ENCODE measurements at regions not wholly inside any gene's neighbourhood (a gene's known extent, or its start where the extent isn't known, plus 50 kb on each side); places are given as distances from the start of the nearest gene placed in this dataset.
A peak's percentile ranks its signal among the peaks of the same experiment; 100 is the strongest.

- no peak for DNase-seq
- peak; percentile 28 for TF ChIP-seq CTCF (IDR thresholded peaks at IDR 0.05)
- Histone ChIP-seq H3K4me3 (no peak overlapping the region), H3K36me3 (no peaks in the 10 kb centered on the region), H3K9me3 (no peaks in the 10 kb centered on the region), H3K27me3 (no peaks in the 10 kb centered on the region), H3K27ac (no peak overlapping the region), H3K4me1 (no peaks in the 10 kb centered on the region), H3K9ac (ENCODE audit: low read depth in 2 of 2, low read length in 2 of 2) (no peak overlapping the region)
- intact Hi-C loops (cut with DNase I), result no loop called here
These were observed 506.9 kb upstream of the PCDH10 start for GRCh38 chr4:132642016-132642817.

DNA sequence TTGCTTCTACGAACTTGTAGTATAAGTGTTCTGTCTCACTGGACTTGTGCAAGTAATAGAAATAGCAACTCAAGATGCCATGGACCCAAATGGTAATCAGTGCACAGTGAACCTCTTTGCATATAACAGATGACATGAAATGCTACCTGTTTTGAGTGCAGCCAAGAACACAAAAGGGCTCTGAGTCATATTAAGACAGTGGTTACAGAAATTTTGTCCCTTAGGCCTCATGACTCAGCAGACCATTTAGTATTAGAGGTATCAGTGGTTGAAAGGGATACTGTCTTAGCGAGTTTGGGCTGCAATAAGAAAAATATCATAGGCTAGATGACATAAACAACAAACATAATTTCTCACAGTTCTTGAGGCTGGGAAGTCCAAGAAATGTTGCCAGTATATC is 502.9 kb upstream of the PCDH10 start:
- H3K27ac ChIP-seq, result no peak overlapping the region
- H3K9me3 ChIP-seq, result no peaks in the 10 kb centered on the region
- no peak overlapping the region for H3K4me3 ChIP-seq
- H3K36me3 ChIP-seq, result no peaks in the 10 kb centered on the region
- H3K4me1 ChIP-seq, result no peaks in the 10 kb centered on the region
- intact Hi-C loops (cut with DNase I), result no loop called here
- no peak for DNase-seq
- no peak overlapping the region for H3K9ac ChIP-seq (ENCODE audit: low read depth in 2 of 2, low read length in 2 of 2)
- H3K27me3 ChIP-seq, result no peaks in the 10 kb centered on the region
- TF ChIP-seq CTCF (IDR thresholded peaks at IDR 0.05), result no peak

- DNase-seq, result no peak
- Histone ChIP-seq H3K4me3 (no peak overlapping the region), H3K9ac (ENCODE audit: low read depth in 2 of 2, low read length in 2 of 2) (no peak overlapping the region), H3K27me3 (no peaks in the 10 kb centered on the region), H3K4me1 (no peaks in the 10 kb centered on the region), H3K27ac (no peak overlapping the region), H3K9me3 (no peaks in the 10 kb centered on the region), H3K36me3 (no peaks in the 10 kb centered on the region)
- no peak for TF ChIP-seq CTCF (IDR thresholded peaks at IDR 0.05)
- intact Hi-C loops (cut with DNase I), result no loop called here
These were observed 497.9 kb upstream of the PCDH10 start for GRCh38 chr4:132651196-132651595.

GRCh38 chr4:132660181-132660580 is 488.9 kb upstream of the PCDH10 start:
- H3K4me1 ChIP-seq, result no peaks in the 10 kb centered on the region
- DNase-seq, result no peak
- H3K9ac ChIP-seq (ENCODE audit: low read depth in 2 of 2, low read length in 2 of 2), result no peak overlapping the region
- no peaks in the 10 kb centered on the region for H3K27me3 ChIP-seq
- no peak overlapping the region for H3K27ac ChIP-seq
- H3K4me3 ChIP-seq, result no peak overlapping the region
- no peaks in the 10 kb centered on the region for H3K9me3 ChIP-seq
- H3K36me3 ChIP-seq, result no peaks in the 10 kb centered on the region
- intact Hi-C loops (cut with DNase I), result no loop called here
- TF ChIP-seq CTCF (IDR thresholded peaks at IDR 0.05), result no peak

- no peaks in the 10 kb centered on the region for H3K36me3 ChIP-seq
- H3K27ac ChIP-seq, result no peak overlapping the region
- H3K9me3 ChIP-seq, result no peaks in the 10 kb centered on the region
- no peak for TF ChIP-seq CTCF (IDR thresholded peaks at IDR 0.05)
- H3K27me3 ChIP-seq, result no peaks in the 10 kb centered on the region
- no peaks in the 10 kb centered on the region for H3K4me1 ChIP-seq
- intact Hi-C loops (cut with DNase I), result no loop called here
- DNase-seq, result no peak
- H3K4me3 ChIP-seq, result no peak overlapping the region
- H3K9ac ChIP-seq (ENCODE audit: low read depth in 2 of 2, low read length in 2 of 2), result no peak overlapping the region
These were observed 486.6 kb upstream of the PCDH10 start for GRCh38 chr4:132662456-132662855.
